Stomach (tissue), 8 donors: ENCODE measurements at regions not wholly inside any gene's neighbourhood (a gene's known extent, or its start where the extent isn't known, plus 50 kb on each side); places are given as distances from the start of the nearest gene placed in this dataset.
A peak's percentile ranks its signal among the peaks of the same experiment; 100 is the strongest.

Experiments used
- DNase-seq, 2 donors: peaks; one replicate each; pipeline versions ENCODE4 v3.0.0 to v3.0.0-alpha.2; 2013 to 2019
- H3K27ac ChIP-seq, 5 donors: fragments of 200-600 bp in 4 of 5; sonication (generic) in 4 of 5; one replicate each; pipeline ENCODE4 v1.5.1; 2013 to 2019; ENCODE audit warnings: mild to moderate bottlenecking in 1 of 5, moderate library complexity in 1 of 5
- H3K27me3 ChIP-seq, 3 donors: fragments of 200-600 bp; sonication (generic); one replicate each; pipeline ENCODE4 v1.5.1; 2017 to 2019; ENCODE audit warnings: mixed run types in 1 of 3
- H3K36me3 ChIP-seq, 4 donors: fragments of 200-600 bp; sonication (generic); 1 replicate in 3 of 4; 2 replicates in 1 of 4; pipeline ENCODE4 v1.5.1; 2016 to 2019
- H3K4me1 ChIP-seq, 4 donors: fragments of 200-600 bp; sonication (generic); one replicate each; pipeline ENCODE4 v1.5.1; 2016 to 2019
- H3K4me3 ChIP-seq, 4 donors: fragments of 200-600 bp; sonication (generic) in 3 of 4; one replicate each; pipeline ENCODE4 v1.5.1; 2016 to 2019; ENCODE audit warnings: mild to moderate bottlenecking in 1 of 4
- H3K9me3 ChIP-seq, 4 donors: fragments of 200-600 bp; sonication (generic); one replicate each; pipeline ENCODE4 v1.5.1; 2016 to 2019
- EP300 ChIP-seq: sonication (generic); formaldehyde crosslinking; IDR thresholded peaks from one replicate; pipeline ENCODE4 v1.6.1; 2017; ENCODE audit warnings: antibody characterized with exemption
- POLR2A ChIP-seq, 4 donors: fragments of 450-650 bp; IDR thresholded peaks; one replicate each; pipeline ENCODE4 v1.6.1; 2016; ENCODE audit warnings: antibody characterized with exemption in 4 of 4, control low read depth in 2 of 4, mild to moderate bottlenecking in 1 of 4, moderate library complexity in 1 of 4
- POLR2AphosphoS5 ChIP-seq, 3 donors: sonication (generic); formaldehyde crosslinking; IDR thresholded peaks; one replicate each; pipeline ENCODE4 v1.6.1; 2016; ENCODE audit warnings: antibody characterized with exemption in 3 of 3
- WGBS, 5 donors: extraction: QIAGEN DNeasy Blood & Tissue Kit in 3 of 5; methylation state at CpG; one replicate each; pipeline versions ENCODE4 v1.1.5 to v1.1.7; 2013 to 2018; 5-methylcytosine and 5-hydroxymethylcytosine counted together
- intact Hi-C: fragments of 100-400 bp; cut with DNase I; formaldehyde crosslinking; loops from one replicate; pipeline ENCODE4 v1.15.1; 2023; ENCODE audit warnings: low total_unique reads
- TF ChIP-seq, protein P1 (sequence below), 7 experiments: fragments of 450-650 bp in 4 of 7; fragments of 200-600 bp in 3 of 7; sonication (generic) in 3 of 7; IDR thresholded peaks; one replicate each; pipeline ENCODE4 v1.5.1; 2016 to 2019; ENCODE audit warnings: antibody characterized with exemption in 7 of 7, control low read depth in 2 of 7, mild to moderate bottlenecking in 1 of 7
- donor health status: healthy with polysubstance abuse.
- donor health status: Bipolar disorder and iron deficiency.
- donor health status: healthy.

DNA sequence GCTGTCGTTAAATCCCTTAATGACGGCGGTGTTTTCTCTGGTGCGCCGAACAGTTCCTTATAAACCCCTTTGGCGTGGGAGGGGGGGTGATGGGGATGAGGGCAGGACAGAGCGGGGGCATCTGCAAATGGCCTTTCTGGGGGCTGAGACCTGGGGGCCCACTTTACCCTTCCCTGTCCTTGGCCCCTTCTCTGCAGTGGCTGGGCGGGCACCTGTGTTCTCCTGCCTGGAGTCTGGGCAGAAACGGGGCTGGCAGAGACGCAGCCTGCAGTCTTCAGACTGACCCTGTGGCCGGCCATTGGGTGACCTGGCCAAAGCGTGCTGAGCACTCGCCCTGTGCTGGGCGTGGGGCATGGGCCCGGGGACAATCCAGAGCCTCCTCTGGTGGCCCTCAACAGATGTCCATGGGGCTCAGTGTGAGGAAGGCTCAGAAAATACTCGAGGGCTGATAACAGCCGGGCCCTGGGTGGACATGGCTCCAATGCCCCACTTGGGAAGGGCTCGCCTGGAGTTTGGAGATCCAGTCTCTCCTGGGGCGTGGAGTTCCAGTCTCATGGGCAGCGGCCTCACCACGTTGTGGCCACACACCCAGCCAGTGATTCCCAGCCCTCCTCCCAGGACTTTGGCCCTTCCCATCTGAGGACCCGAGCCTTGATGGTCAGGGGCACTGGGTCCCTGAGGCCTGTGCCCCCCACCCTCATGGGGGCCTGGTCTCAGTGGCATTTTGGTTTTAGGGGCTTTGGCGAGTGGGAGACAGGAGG is 50.8 kb upstream of the ACTRT2 start:
- H3K36me3 ChIP-seq, result no peaks in the 10 kb centered on the region
- H3K4me3 ChIP-seq, result no peak overlapping the region
- intact Hi-C loops, result no loop called here
- no peak for TF ChIP-seq POLR2A (IDR thresholded peaks at IDR 0.05)
- TF ChIP-seq, protein P1, sequence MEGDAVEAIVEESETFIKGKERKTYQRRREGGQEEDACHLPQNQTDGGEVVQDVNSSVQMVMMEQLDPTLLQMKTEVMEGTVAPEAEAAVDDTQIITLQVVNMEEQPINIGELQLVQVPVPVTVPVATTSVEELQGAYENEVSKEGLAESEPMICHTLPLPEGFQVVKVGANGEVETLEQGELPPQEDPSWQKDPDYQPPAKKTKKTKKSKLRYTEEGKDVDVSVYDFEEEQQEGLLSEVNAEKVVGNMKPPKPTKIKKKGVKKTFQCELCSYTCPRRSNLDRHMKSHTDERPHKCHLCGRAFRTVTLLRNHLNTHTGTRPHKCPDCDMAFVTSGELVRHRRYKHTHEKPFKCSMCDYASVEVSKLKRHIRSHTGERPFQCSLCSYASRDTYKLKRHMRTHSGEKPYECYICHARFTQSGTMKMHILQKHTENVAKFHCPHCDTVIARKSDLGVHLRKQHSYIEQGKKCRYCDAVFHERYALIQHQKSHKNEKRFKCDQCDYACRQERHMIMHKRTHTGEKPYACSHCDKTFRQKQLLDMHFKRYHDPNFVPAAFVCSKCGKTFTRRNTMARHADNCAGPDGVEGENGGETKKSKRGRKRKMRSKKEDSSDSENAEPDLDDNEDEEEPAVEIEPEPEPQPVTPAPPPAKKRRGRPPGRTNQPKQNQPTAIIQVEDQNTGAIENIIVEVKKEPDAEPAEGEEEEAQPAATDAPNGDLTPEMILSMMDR (IDR thresholded peaks at IDR 0.05), result no peak
- TF ChIP-seq EP300, result no peak
- TF ChIP-seq POLR2AphosphoS5 (IDR thresholded peaks at IDR 0.05), result no peak
- H3K4me1 ChIP-seq, result peaks cover 0 to 23% (median 17%) of the 10 kb centered on the region in 4 donors
- H3K9me3 ChIP-seq, result no peaks in the 10 kb centered on the region
- peaks cover 0 to 89% (median 0%) of the 10 kb centered on the region in 3 donors for H3K27me3 ChIP-seq
- no peak for DNase-seq
- peak overlapping the region in 1 of 5 donors; percentile 82 for H3K27ac ChIP-seq
- 81 to 86% (median 84%) methylated on average over 16 to 23 of the region's 23 CpGs for WGBS, 5 donors

DNA sequence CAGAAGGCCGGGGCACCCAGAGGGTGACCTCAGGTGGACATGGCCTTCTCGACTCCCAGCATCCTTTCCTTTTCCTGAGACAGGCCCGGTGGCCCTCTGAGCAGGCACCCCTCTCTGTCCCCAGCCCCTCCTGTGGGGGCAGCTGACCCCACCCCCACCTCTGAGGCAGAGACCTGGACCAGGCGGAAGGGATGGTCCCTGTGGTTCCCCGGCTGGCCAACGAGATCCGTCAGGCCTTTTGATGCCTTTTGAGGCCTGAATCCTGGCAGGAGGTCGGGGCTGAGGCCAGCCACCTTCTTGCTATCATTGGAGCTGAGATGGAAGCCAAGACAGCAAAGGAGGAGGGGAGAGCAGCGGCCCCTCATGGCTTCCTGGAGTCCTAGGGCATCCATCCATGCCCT is 50.2 kb upstream of the ACTRT2 start:
- Histone ChIP-seq H3K9me3 (no peaks in the 10 kb centered on the region), H3K27ac (no peak overlapping the region), H3K4me3 (no peak overlapping the region), H3K36me3 (no peaks in the 10 kb centered on the region), H3K27me3 (peaks cover 0 to 90% (median 0%) of the 10 kb centered on the region in 3 donors), H3K4me1 (peaks cover 0 to 23% (median 18%) of the 10 kb centered on the region in 4 donors)
- no peak for TF ChIP-seq POLR2AphosphoS5 (IDR thresholded peaks at IDR 0.05)
- no peak for TF ChIP-seq EP300
- TF ChIP-seq POLR2A (IDR thresholded peaks at IDR 0.05), result no peak
- TF ChIP-seq, protein P1 (IDR thresholded peaks at IDR 0.05), result no peak
- WGBS, 5 donors, result 78 to 95% (median 86%) methylated on average over 5 to 9 of the region's 9 CpGs
- intact Hi-C loops, result no loop called here
- no peak for DNase-seq
